OCI-LY1 (cell line): ENCODE measurements at regions not wholly inside any gene's neighbourhood (a gene's known extent, or its start where the extent isn't known, plus 50 kb on each side); places are given as distances from the start of the nearest gene placed in this dataset.

ENCODE experiments used
- EZH2 ChIP-seq: fragments of 200-600 bp; sonication (generic), shearing (Covaris generic); IDR thresholded peaks from 2 replicates; pipeline ENCODE4 v1.8.0; 2017; ENCODE audit warnings: borderline replicate concordance, mixed run types, mild to moderate bottlenecking, antibody characterized with exemption, low read length, moderate library complexity, mixed read lengths
- TF ChIP-seq, protein P1 (sequence below): fragments of 200-600 bp; sonication (generic), shearing (Covaris generic); IDR thresholded peaks from 2 replicates; pipeline ENCODE4 v1.5.1; 2017; ENCODE audit warnings: mild to moderate bottlenecking, antibody characterized with exemption, low read length, moderate library complexity, mixed read lengths

DNA sequence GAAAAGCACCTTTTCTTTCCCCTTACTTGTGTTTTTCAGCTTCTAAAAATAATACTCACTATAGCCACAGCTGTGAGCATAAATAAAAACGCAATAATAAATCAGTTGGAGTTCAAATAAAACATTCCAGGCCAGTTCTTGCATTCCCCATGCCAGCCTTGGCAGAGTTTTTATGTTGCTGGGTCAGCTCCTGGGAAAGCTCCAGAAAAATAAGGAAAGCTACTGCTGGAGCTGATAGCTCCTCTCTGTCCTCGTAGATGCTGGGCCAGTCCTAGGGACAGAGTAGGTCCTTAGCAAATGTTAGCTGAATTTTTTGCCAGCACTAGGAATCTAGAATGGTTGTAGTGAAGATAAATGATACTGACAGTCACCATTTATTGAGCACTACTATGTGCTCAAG, 389.0 kb upstream of the SYNCRIP start:
- TF ChIP-seq, protein P1, sequence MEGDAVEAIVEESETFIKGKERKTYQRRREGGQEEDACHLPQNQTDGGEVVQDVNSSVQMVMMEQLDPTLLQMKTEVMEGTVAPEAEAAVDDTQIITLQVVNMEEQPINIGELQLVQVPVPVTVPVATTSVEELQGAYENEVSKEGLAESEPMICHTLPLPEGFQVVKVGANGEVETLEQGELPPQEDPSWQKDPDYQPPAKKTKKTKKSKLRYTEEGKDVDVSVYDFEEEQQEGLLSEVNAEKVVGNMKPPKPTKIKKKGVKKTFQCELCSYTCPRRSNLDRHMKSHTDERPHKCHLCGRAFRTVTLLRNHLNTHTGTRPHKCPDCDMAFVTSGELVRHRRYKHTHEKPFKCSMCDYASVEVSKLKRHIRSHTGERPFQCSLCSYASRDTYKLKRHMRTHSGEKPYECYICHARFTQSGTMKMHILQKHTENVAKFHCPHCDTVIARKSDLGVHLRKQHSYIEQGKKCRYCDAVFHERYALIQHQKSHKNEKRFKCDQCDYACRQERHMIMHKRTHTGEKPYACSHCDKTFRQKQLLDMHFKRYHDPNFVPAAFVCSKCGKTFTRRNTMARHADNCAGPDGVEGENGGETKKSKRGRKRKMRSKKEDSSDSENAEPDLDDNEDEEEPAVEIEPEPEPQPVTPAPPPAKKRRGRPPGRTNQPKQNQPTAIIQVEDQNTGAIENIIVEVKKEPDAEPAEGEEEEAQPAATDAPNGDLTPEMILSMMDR: no peak
- TF ChIP-seq EZH2: no peak
